Common myeloid progenitor, CD34-positive (primary cell): ENCODE measurements at regions not wholly inside any gene's neighbourhood (a gene's known extent, or its start where the extent isn't known, plus 50 kb on each side); places are given as distances from the start of the nearest gene placed in this dataset.

Experiments
- CTCF ChIA-PET: fragments of 350-600 bp; sonication (Branson Sonifier 250); formaldehyde crosslinking; loops from one replicate; lab custom pipeline; 2021; ENCODE audit warnings: antibody characterized with exemption; lab: Charles Lee
- POLR2A ChIA-PET: fragments of 350-600 bp; sonication (Branson Sonifier 250); formaldehyde crosslinking; loops from one replicate; lab custom pipeline; 2021; ENCODE audit warnings: antibody characterized with exemption; lab: Charles Lee
- DNase-seq, 3 donors: peaks; one replicate each; pipeline versions ENCODE4 v3.0.0 to v3.0.0-alpha.2; 2013
- H3K27ac ChIP-seq, 2 experiments: 1 replicate in 1 of 2; 2 replicates in 1 of 2; pipeline ENCODE4 v1.7.0; 2013; ENCODE audit warnings: inconsistent platforms in 2 of 2, low read length in 2 of 2, mild to moderate bottlenecking in 2 of 2, low read depth in 1 of 2, moderate library complexity in 1 of 2; ENCODE audit not compliant: severe bottlenecking in 2 of 2, insufficient read depth in 1 of 2, poor library complexity in 1 of 2
- H3K27me3 ChIP-seq, 5 experiments: replicated peaks in 2 of 5; 1 replicate in 3 of 5; 2 replicates in 2 of 5; pipeline versions ENCODE4 v1.6.1 to v1.7.0; 2013; ENCODE audit warnings: low read length in 4 of 5, mild to moderate bottlenecking in 2 of 5, moderate library complexity in 2 of 5, inconsistent platforms in 1 of 5; ENCODE audit not compliant: insufficient read depth in 5 of 5, control insufficient read depth in 4 of 5
- H3K36me3 ChIP-seq, 4 experiments: 1 replicate in 2 of 4; 2 replicates in 2 of 4; pipeline versions ENCODE4 v1.6.1 to v1.7.0; 2013; ENCODE audit warnings: low read length in 3 of 4, control low read depth in 1 of 4, mild to moderate bottlenecking in 1 of 4; ENCODE audit not compliant: control insufficient read depth in 4 of 4, insufficient read depth in 4 of 4
- H3K4me1 ChIP-seq, 4 experiments: 1 replicate in 3 of 4; 2 replicates in 1 of 4; pipeline versions ENCODE4 v1.6.1 to v1.7.1; 2013; ENCODE audit warnings: low read length in 3 of 4, mild to moderate bottlenecking in 3 of 4, control low read depth in 1 of 4, inconsistent platforms in 1 of 4, moderate library complexity in 1 of 4; ENCODE audit not compliant: control insufficient read depth in 4 of 4, insufficient read depth in 4 of 4; ENCODE audit errors: control extremely low read depth in 1 of 4
- H3K4me3 ChIP-seq, 7 experiments: 1 replicate in 4 of 7; 2 replicates in 3 of 7; pipeline versions ENCODE4 v1.5.1 to v1.7.0; 2013; ENCODE audit warnings: mild to moderate bottlenecking in 7 of 7, low read length in 6 of 7, moderate library complexity in 6 of 7, inconsistent platforms in 2 of 7, low read depth in 2 of 7, control low read depth in 1 of 7; ENCODE audit not compliant: insufficient read depth in 4 of 7, control insufficient read depth in 1 of 7; ENCODE audit errors: extremely low read depth in 1 of 7
- H3K9me3 ChIP-seq, 5 experiments: 1 replicate in 4 of 5; 2 replicates in 1 of 5; pipeline versions ENCODE4 v1.6.1 to v1.7.1; 2013; ENCODE audit warnings: low read length in 4 of 5, mild to moderate bottlenecking in 2 of 5, inconsistent platforms in 1 of 5, low read depth in 1 of 5, moderate library complexity in 1 of 5; ENCODE audit not compliant: control insufficient read depth in 4 of 5, insufficient read depth in 2 of 5; ENCODE audit errors: control extremely low read depth in 1 of 5
- WGBS: methylation state at CpG from one replicate; pipeline ENCODE4 v1.1.5; 2013; ENCODE audit not compliant: insufficient coverage; 5-methylcytosine and 5-hydroxymethylcytosine counted together

- peaks cover 0 to 2% (median 0%) of the 10 kb centered on the region in 5 experiments for H3K27me3 ChIP-seq
- no peak overlapping the region for H3K4me3 ChIP-seq
- H3K4me1 ChIP-seq, result no peaks in the 10 kb centered on the region
- CTCF ChIA-PET, result no interaction called here
- no peaks in the 10 kb centered on the region for H3K36me3 ChIP-seq
- no peaks in the 10 kb centered on the region for H3K9me3 ChIP-seq
- POLR2A ChIA-PET, result no interaction called here
- DNase-seq, result no peak
- WGBS, result 55% methylated on average over 2 of the region's 3 CpGs
- no peak overlapping the region for H3K27ac ChIP-seq
Measured at GRCh38 chr15:95162069-95162468, 930.7 kb downstream of the MCTP2 start.

- ChIA-PET CTCF (no interaction called here), POLR2A (no interaction called here)
- Histone ChIP-seq H3K4me1 (no peaks in the 10 kb centered on the region), H3K4me3 (no peak overlapping the region), H3K27ac (no peak overlapping the region), H3K27me3 (peaks cover 0 to 4% (median 0%) of the 10 kb centered on the region in 5 experiments), H3K9me3 (no peaks in the 10 kb centered on the region), H3K36me3 (no peaks in the 10 kb centered on the region)
- DNase-seq, result no peak
Measured at GRCh38 chr15:95162531-95162930, 931.2 kb downstream of the MCTP2 start.

DNA sequence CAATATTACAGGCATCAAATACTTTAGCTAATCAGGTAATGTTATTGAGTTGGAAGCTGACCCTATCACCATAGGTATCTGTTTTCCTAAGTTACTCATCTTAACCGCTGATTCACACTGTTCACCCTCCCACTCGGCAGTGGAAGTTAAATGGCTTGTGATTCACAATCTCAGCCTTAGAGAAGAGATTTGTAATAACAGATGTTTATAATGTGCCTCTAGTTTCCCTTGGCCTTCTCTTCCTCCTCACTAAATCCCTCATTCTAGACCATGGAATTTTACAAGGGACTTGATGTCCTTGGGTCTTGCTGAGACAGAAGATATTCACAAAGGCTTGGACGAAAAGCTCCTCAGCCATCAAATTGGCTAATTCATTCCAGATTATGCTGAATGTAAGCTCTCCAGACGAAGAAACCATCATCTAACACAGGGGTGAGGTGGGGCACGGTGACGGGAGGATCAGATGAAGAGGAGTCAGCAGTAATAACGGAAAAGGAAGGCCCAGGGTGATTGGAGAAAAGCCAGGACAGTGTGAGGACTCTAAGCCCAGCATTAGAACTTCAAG lies 931.7 kb downstream of the MCTP2 start:
- ChIA-PET CTCF (no interaction called here), POLR2A (no interaction called here)
- Histone ChIP-seq H3K36me3 (no peaks in the 10 kb centered on the region), H3K9me3 (no peaks in the 10 kb centered on the region), H3K27ac (no peak overlapping the region), H3K4me3 (no peak overlapping the region), H3K4me1 (no peaks in the 10 kb centered on the region), H3K27me3 (peaks cover 0 to 4% (median 0%) of the 10 kb centered on the region in 5 experiments)
- 91% methylated on average over 4 of the region's 7 CpGs for WGBS
- DNase-seq, result no peak

GRCh38 chr15:95168152-95168551 lies 936.8 kb downstream of the MCTP2 start:
- ChIA-PET CTCF (no interaction called here), POLR2A (no interaction called here)
- no peak for DNase-seq
- peaks cover 2 to 21% (median 10%) of the 10 kb centered on the region in 5 experiments for H3K27me3 ChIP-seq
- H3K4me3 ChIP-seq, result no peak overlapping the region
- H3K9me3 ChIP-seq, result peaks cover 0 to 2% (median 0%) of the 10 kb centered on the region in 5 experiments
- no peaks in the 10 kb centered on the region for H3K36me3 ChIP-seq
- no peaks in the 10 kb centered on the region for H3K4me1 ChIP-seq
- no peak overlapping the region for H3K27ac ChIP-seq
- no CpG with 5 or more reads among the region's 1 CpG for WGBS

DNA sequence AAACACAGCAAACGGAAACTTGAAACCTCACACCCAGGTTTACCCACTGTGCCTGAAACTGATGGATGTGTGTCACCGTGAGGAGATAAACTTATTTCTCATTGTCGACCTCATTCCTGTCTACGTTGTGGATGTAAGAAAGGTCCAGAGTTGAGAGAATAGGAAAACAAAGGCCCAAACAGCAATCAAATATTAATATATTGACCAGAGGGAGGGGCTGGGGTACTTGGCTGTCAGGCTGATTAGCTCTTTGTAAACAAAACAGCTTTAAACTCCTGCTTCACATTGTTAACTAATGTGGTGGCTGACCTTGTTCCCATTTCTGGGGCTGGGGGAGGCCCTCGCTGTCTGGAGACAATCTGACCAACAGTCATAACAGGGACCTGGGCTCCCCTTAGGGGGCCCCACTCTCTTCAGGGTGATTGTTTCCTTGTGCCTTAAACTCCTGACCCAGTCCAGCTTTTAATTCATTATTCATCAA lies 937.6 kb downstream of the MCTP2 start:
- no peaks in the 10 kb centered on the region for H3K36me3 ChIP-seq
- peaks cover 2 to 21% (median 10%) of the 10 kb centered on the region in 5 experiments for H3K27me3 ChIP-seq
- DNase-seq, result no peak
- no peak overlapping the region for H3K27ac ChIP-seq
- no peak overlapping the region for H3K4me3 ChIP-seq
- WGBS, result 14% methylated on average over 1 of the region's 5 CpGs
- peaks cover 0 to 2% (median 0%) of the 10 kb centered on the region in 5 experiments for H3K9me3 ChIP-seq
- ChIA-PET CTCF (no interaction called here), POLR2A (no interaction called here)
- no peaks in the 10 kb centered on the region for H3K4me1 ChIP-seq

DNA sequence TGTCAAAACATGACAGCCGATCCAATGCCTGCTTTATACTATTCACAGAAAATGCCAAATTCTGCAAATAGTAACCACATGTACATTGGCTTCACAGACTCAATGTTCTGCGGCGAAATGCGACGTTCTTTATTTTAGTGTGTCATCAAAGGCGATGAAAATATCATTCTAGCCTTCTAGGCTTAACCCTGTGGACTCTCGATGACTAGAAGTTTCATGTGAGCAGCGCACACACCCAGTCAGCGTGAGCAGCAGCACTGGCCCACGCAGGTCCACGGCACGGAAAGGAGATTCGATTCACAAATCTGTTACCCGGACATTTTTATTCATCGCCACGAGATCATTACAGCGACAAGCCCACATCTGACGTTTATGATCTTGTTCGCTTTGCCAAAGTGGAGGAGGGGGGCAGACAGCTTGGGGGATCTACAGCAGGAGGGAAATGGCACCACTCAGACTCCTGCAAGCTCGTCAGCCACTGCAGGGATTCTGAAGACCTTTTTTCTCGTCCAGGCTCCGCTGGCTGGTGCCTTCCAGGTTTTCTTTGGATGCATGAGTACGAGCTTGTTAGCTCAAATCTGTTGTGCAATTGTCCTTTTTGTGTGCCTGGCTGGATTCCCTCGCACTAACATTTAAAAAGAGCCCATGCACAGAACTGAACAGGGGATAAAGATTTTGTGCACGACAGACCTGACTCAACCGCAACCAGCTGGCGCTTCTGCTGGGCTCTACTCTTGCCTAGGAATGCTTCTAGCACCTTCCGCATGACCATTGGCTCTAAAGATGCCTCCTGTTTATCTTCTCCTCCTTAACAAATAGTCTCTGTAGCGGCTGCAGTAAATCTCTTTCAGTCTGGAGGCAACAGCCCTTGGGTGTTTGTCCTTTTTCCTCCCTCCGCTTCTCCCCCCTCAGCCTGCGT lies 938.4 kb downstream of the MCTP2 start:
- no peaks in the 10 kb centered on the region for H3K4me1 ChIP-seq
- peaks cover 0 to 2% (median 0%) of the 10 kb centered on the region in 5 experiments for H3K9me3 ChIP-seq
- no peak overlapping the region for H3K4me3 ChIP-seq
- WGBS, result 78% methylated on average over 30 of the region's 31 CpGs
- no peak for DNase-seq
- no peak overlapping the region for H3K27ac ChIP-seq
- no peaks in the 10 kb centered on the region for H3K36me3 ChIP-seq
- ChIA-PET POLR2A (no interaction called here), CTCF (no interaction called here)
- H3K27me3 ChIP-seq, result peaks cover 2 to 22% (median 10%) of the 10 kb centered on the region in 5 experiments
